HEK293T (cell line): ENCODE measurements at regions not wholly inside any gene's neighbourhood (a gene's known extent, or its start where the extent isn't known, plus 50 kb on each side); places are given as distances from the start of the nearest gene placed in this dataset.

ENCODE experiments used
- CTCF ChIA-PET: fragments of 350-600 bp; formaldehyde crosslinking; extraction: SDS; loops from one replicate; lab custom pipeline; 2021; ENCODE audit warnings: antibody characterized with exemption, inconsistent platforms; lab: Yijun Ruan, JAX
- POLR2A ChIA-PET: fragments of 350-600 bp; formaldehyde crosslinking; extraction: SDS; loops from one replicate; lab custom pipeline; 2020; ENCODE audit warnings: antibody characterized with exemption, inconsistent platforms; lab: Yijun Ruan, JAX
- DNase-seq: peaks from one replicate; pipeline ENCODE4 v3.0.0; 2012; ENCODE audit warnings: mixed read lengths; ENCODE audit errors: extremely low spot score
- ARNT ChIP-seq: fragments of 450-650 bp; IDR thresholded peaks from 2 replicates; pipeline ENCODE4 v1.6.1; 2017; ENCODE audit warnings: mild to moderate bottlenecking
- BHLHE40 ChIP-seq: fragments of 450-650 bp; IDR thresholded peaks from 2 replicates; pipeline ENCODE4 v1.6.1; 2016; ENCODE audit warnings: mild to moderate bottlenecking, moderate library complexity, borderline replicate concordance
- CTBP1 ChIP-seq: fragments of 450-650 bp; IDR thresholded peaks from 2 replicates; pipeline ENCODE4 v1.6.1; 2016; ENCODE audit warnings: borderline replicate concordance
- ELF4 ChIP-seq: fragments of 450-650 bp; IDR thresholded peaks from 2 replicates; pipeline ENCODE4 v1.6.1; 2017; ENCODE audit warnings: antibody characterized with exemption
- FOXA1 ChIP-seq: fragments of 450-650 bp; IDR thresholded peaks from 2 replicates; pipeline ENCODE4 v1.6.1; 2016; ENCODE audit warnings: mild to moderate bottlenecking
- FOXK2 ChIP-seq: fragments of 450-650 bp; IDR thresholded peaks from 2 replicates; pipeline ENCODE4 v1.6.1; 2016; ENCODE audit warnings: mild to moderate bottlenecking
- FOXM1 ChIP-seq: fragments of 450-650 bp; IDR thresholded peaks from 2 replicates; pipeline ENCODE4 v1.6.1; 2017; ENCODE audit warnings: mild to moderate bottlenecking, borderline replicate concordance
- HDGF ChIP-seq: fragments of 450-650 bp; IDR thresholded peaks from 2 replicates; pipeline ENCODE4 v1.6.1; 2017; ENCODE audit warnings: antibody characterized with exemption, borderline replicate concordance
- L3MBTL2 ChIP-seq: fragments of 450-650 bp; conservative IDR thresholded peaks from 2 replicates; pipeline ENCODE4 v1.6.1; 2016; ENCODE audit warnings: mild to moderate bottlenecking
- LEF1 ChIP-seq: fragments of 450-650 bp; IDR thresholded peaks from 2 replicates; pipeline ENCODE4 v1.6.1; 2017; ENCODE audit warnings: mild to moderate bottlenecking, borderline replicate concordance
- NFRKB ChIP-seq: fragments of 450-650 bp; IDR thresholded peaks from 2 replicates; pipeline ENCODE4 v1.6.1; 2016; ENCODE audit warnings: mild to moderate bottlenecking, moderate library complexity
- PKNOX1 ChIP-seq: fragments of 450-650 bp; IDR thresholded peaks from 2 replicates; pipeline ENCODE4 v1.6.1; 2016
- SP1 ChIP-seq: fragments of 450-650 bp; IDR thresholded peaks from 2 replicates; pipeline ENCODE4 v1.6.1; 2017
- SUZ12 ChIP-seq: fragments of 450-650 bp; IDR thresholded peaks from 2 replicates; pipeline ENCODE4 v1.6.1; 2016; ENCODE audit warnings: mild to moderate bottlenecking
- TARDBP ChIP-seq: fragments of 450-650 bp; IDR thresholded peaks from 2 replicates; pipeline ENCODE4 v1.6.1; 2016
- ZNF384 ChIP-seq: fragments of 450-650 bp; IDR thresholded peaks from 2 replicates; pipeline ENCODE4 v1.6.1; 2016

GRCh38 chr5:156261275-156261939, 65.6 kb upstream of the SGCD start:
- TF ChIP-seq LEF1 (no peak), FOXM1 (no peak), L3MBTL2 (no peak), ZNF384 (no peak), SP1 (no peak), HDGF (no peak), ARNT (no peak), BHLHE40 (no peak), SUZ12 (no peak), ELF4 (no peak), FOXK2 (no peak), NFRKB (no peak), PKNOX1 (no peak), CTBP1 (no peak), TARDBP (no peak), FOXA1 (no peak)
- POLR2A ChIA-PET: no interaction called here
- no peak for DNase-seq
- CTCF ChIA-PET: no interaction called here

- ChIA-PET CTCF (no interaction called here), POLR2A (no interaction called here)
- DNase-seq: no peak
- no peak for TF ChIP-seq LEF1
- no peak for TF ChIP-seq FOXK2
- no peak for TF ChIP-seq SUZ12
- no peak for TF ChIP-seq L3MBTL2
- TF ChIP-seq ZNF384: no peak
- TF ChIP-seq NFRKB: no peak
- no peak for TF ChIP-seq FOXM1
- TF ChIP-seq HDGF: no peak
- TF ChIP-seq TARDBP: no peak
- TF ChIP-seq CTBP1: no peak
- no peak for TF ChIP-seq BHLHE40
Measured at GRCh38 chr5:156271569-156271968, 55.4 kb upstream of the SGCD start.

- no peak for TF ChIP-seq TARDBP
- TF ChIP-seq HDGF: no peak
- no peak for TF ChIP-seq LEF1
- TF ChIP-seq ZNF384: no peak
- TF ChIP-seq PKNOX1: no peak
- no peak for TF ChIP-seq BHLHE40
- no peak for TF ChIP-seq FOXA1
- TF ChIP-seq SP1: no peak
- TF ChIP-seq NFRKB: no peak
- no peak for TF ChIP-seq ARNT
- no peak for TF ChIP-seq L3MBTL2
- no peak for TF ChIP-seq FOXK2
- no peak for TF ChIP-seq FOXM1
- TF ChIP-seq CTBP1: no peak
- TF ChIP-seq ELF4: no peak
- ChIA-PET POLR2A (no interaction called here), CTCF (no interaction called here)
- DNase-seq: no peak
Measured at GRCh38 chr5:156272139-156272538, 54.8 kb upstream of the SGCD start.

- ChIA-PET POLR2A (no interaction called here), CTCF (no interaction called here)
- TF ChIP-seq ZNF384 (no peak), CTBP1 (no peak), BHLHE40 (no peak)
- no peak for DNase-seq
Measured at GRCh38 chr5:156273325-156273724, 53.6 kb upstream of the SGCD start.

GRCh38 chr5:156274453-156274852, 52.5 kb upstream of the SGCD start:
- no peak for DNase-seq
- POLR2A ChIA-PET: no interaction called here

More at GRCh38 chr5:156274453-156274852, 52.5 kb upstream of the SGCD start:
- CTCF ChIA-PET: no interaction called here
- TF ChIP-seq FOXM1: no peak
- TF ChIP-seq FOXK2: no peak
- TF ChIP-seq TARDBP: no peak
- no peak for TF ChIP-seq LEF1
- no peak for TF ChIP-seq ARNT
- no peak for TF ChIP-seq L3MBTL2
- TF ChIP-seq ELF4: no peak
- TF ChIP-seq FOXA1: no peak
- TF ChIP-seq PKNOX1: no peak
- no peak for TF ChIP-seq CTBP1
- no peak for TF ChIP-seq SP1
- no peak for TF ChIP-seq SUZ12
- no peak for TF ChIP-seq HDGF
- no peak for TF ChIP-seq ZNF384
- no peak for TF ChIP-seq BHLHE40
- no peak for TF ChIP-seq NFRKB
